Activated naive CD4-positive, alpha-beta T cell treated with anti-CD3 and anti-CD28 coated beads, Interleukin-2, amount 50 U/mL, for 72 hours (primary cell): ENCODE measurements at regions not wholly inside any gene's neighbourhood (a gene's known extent, or its start where the extent isn't known, plus 50 kb on each side); places are given as distances from the start of the nearest gene placed in this dataset.

Experiments used
- ATAC-seq, 2 donors: fragments of 150-1000 bp; cut with Tn5 transposase; 2 replicates each; pipeline ENCODE4 v1.10.0; 2021; ENCODE audit warnings: mild to moderate bottlenecking in 2 of 2, moderate library complexity in 2 of 2
- DNase-seq, 2 donors: peaks; one replicate each; pipeline ENCODE4 v3.0.0; 2021 to 2022; ENCODE audit warnings: low spot score in 2 of 2
- H3K27ac Mint-ChIP-seq, 2 donors: one replicate each; pipeline ENCODE4 v1.8.0; 2022; ENCODE audit warnings: mild to moderate bottlenecking in 2 of 2, mixed read lengths in 2 of 2
- H3K36me3 Mint-ChIP-seq, 2 donors: one replicate each; pipeline ENCODE4 v1.8.0; 2022; ENCODE audit warnings: mixed read lengths in 2 of 2
- H3K9me3 Mint-ChIP-seq, 2 donors: one replicate each; pipeline ENCODE4 v1.8.0; 2022; ENCODE audit warnings: mixed read lengths in 2 of 2

- no peaks in the 10 kb centered on the region for H3K36me3 Mint-ChIP-seq
- no peak for ATAC-seq
- no peak overlapping the region for H3K27ac Mint-ChIP-seq
- no peak for DNase-seq
- no peaks in the 10 kb centered on the region for H3K9me3 Mint-ChIP-seq
Observed at GRCh38 chr6:82033631-82034211, 213.8 kb downstream of the IBTK start.

DNA sequence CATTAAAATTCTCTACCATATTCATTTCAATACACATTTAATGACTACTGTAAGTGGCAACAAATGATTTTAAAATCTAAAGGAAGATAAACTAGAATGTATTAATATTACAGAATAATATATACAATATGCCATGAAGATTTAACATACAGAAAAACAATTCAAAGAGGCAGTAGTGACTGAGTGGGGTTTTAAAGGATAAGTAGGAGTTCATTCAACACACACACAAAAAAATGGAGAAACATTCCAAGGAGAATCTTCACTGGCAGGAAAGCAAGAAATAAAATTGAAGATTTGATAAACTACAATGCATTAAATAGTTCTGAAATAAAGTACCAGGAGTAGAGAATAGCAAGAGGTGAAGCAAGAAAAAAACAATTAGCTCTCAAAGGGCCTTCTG is 215.1 kb downstream of the IBTK start:
- ATAC-seq = no peak

GRCh38 chr6:82030761-82031503 is 216.6 kb downstream of the IBTK start:
- peaks cover 0 to 3% of the 10 kb centered on the region in 2 donors for H3K9me3 Mint-ChIP-seq
- H3K27ac Mint-ChIP-seq = no peak overlapping the region
- ATAC-seq = no peak
- DNase-seq = no peak
- H3K36me3 Mint-ChIP-seq = no peaks in the 10 kb centered on the region

More for the DNA sequence above, 215.1 kb downstream of the IBTK start:
- Mint-ChIP-seq H3K9me3 (peaks cover 0 to 3% of the 10 kb centered on the region in 2 donors), H3K27ac (no peak overlapping the region), H3K36me3 (no peaks in the 10 kb centered on the region)
- no peak for DNase-seq

DNA sequence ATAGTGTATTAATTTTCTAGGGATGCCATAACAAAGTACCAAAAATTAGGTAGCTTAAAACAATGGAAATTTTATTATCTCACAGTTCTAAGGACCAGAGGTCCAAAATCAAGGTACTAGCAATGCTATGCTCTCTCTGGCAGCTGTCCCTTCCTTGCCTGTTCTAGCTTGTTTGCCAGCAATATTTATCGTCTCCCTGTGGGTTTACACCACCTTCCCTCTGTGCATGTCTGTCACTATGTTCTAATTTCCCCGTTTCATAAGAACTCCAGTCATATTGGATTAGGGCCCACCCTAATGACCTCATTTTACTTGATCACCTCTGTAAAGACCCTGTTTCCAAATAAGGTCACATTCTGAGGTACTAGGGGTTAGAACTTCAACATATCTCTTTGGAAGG is 217.2 kb downstream of the IBTK start:
- Mint-ChIP-seq H3K27ac (no peak overlapping the region), H3K9me3 (peaks cover 0 to 3% of the 10 kb centered on the region in 2 donors), H3K36me3 (no peaks in the 10 kb centered on the region)
- ATAC-seq = no peak
- no peak for DNase-seq

DNA sequence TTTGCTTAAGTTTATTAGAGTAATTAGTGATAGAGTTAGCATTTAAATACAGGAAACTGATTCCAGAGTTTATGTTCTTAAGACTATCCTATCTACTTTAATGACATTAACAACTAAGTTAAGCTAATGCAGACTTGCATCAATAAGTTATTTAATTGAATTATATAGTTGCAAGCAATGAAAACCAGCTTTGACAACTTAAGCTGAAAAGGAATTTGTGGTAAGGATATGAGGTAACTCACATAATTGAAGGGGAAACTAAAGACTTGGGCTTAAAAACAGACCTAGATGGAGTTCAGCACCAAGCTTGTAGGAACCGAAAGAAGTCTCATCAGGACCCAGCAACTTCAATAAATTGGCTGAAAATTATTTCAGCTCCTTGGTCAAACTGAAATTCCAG is 222.3 kb downstream of the IBTK start:
- Mint-ChIP-seq H3K36me3 (no peaks in the 10 kb centered on the region), H3K9me3 (peaks cover 0 to 3% of the 10 kb centered on the region in 2 donors), H3K27ac (no peak overlapping the region)
- DNase-seq = no peak
- ATAC-seq = no peak

DNA sequence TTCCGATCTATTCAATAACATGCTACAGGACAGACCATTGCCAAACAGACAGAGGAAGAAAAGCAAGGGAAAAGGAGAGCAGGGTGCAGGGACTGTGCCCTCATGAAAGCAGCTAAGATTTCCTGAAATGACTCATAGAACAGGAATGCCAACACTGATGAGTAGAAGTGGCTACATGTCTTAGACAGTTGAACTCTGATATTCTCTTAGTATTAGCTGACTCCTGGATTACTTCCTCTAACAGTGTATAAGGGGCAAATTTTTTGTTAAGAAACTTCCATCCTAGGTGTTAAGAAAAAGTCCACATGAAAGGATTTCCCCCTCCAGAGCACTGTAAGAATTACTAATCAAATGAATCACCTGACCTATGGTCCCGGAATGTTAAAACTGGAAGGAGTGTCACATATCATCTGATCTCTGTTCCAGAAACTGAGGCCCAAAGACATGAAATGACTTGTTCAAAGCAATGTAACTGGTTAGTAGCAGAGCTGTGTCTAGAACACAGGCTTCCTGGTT is 224.9 kb downstream of the IBTK start:
- no peak overlapping the region for H3K27ac Mint-ChIP-seq
- DNase-seq (no peak), ATAC-seq (no peak)
- no peaks in the 10 kb centered on the region for H3K36me3 Mint-ChIP-seq
- no peaks in the 10 kb centered on the region for H3K9me3 Mint-ChIP-seq

DNA sequence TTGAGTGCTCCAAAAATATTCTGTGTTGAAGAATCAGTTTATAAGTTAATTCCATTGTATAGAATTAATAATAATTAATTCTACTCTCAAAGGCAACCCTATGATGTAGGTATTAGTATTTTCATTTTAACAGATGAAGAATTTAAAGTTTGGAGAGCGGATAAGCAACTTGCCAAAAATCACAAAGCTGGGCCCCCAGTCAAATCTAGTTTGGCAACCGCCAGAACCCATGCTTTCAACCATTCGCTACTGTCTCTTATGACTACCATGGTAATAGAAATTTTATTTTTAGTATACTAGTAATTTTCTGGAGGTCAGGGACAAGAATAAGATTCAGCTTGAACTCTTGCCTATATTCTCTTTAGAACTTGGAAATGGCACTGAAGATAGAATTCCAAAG is 229.8 kb downstream of the IBTK start:
- no peak overlapping the region for H3K27ac Mint-ChIP-seq
- H3K9me3 Mint-ChIP-seq = no peaks in the 10 kb centered on the region
- H3K36me3 Mint-ChIP-seq = no peaks in the 10 kb centered on the region
- ATAC-seq (no peak), DNase-seq (no peak)

DNA sequence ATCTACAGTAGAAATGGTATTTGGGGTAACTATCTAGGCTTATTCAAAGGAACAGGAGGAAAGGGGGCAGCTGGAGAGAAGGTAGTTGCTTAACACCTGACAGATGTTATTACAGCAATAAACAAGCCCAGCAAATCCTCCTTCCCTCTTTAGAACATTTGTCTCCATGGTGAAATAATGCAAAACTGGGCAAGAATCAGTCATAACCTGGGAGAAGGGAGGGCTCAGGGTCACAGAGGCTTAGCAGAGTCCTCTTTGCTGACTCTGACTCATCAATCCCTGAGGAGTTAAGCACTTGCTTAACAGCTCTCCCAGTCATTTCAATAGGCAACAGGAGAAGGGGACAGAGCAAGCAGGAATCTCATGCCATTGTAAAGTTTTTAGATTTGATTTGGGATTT is 230.3 kb downstream of the IBTK start:
- ATAC-seq = no peak
- no peaks in the 10 kb centered on the region for H3K36me3 Mint-ChIP-seq
- no peak for DNase-seq
- no peaks in the 10 kb centered on the region for H3K9me3 Mint-ChIP-seq
- H3K27ac Mint-ChIP-seq = no peak overlapping the region

GRCh38 chr6:82015526-82015925 is 232.0 kb downstream of the IBTK start:
- Mint-ChIP-seq H3K9me3 (peaks cover 4 to 5% of the 10 kb centered on the region in 2 donors), H3K27ac (no peak overlapping the region), H3K36me3 (no peaks in the 10 kb centered on the region)
- ATAC-seq (no peak), DNase-seq (no peak)

- peaks cover 6 to 7% of the 10 kb centered on the region in 2 donors for H3K9me3 Mint-ChIP-seq
Observed at GRCh38 chr6:82015043-82015442, 232.5 kb downstream of the IBTK start.

GRCh38 chr6:82013561-82014530 is 233.7 kb downstream of the IBTK start:
- DNase-seq = no peak
- H3K9me3 Mint-ChIP-seq = peaks cover 6 to 7% of the 10 kb centered on the region in 2 donors
- ATAC-seq = no peak
- no peaks in the 10 kb centered on the region for H3K36me3 Mint-ChIP-seq
- no peak overlapping the region for H3K27ac Mint-ChIP-seq

More at GRCh38 chr6:82015043-82015442, 232.5 kb downstream of the IBTK start:
- no peak for ATAC-seq
- Mint-ChIP-seq H3K36me3 (no peaks in the 10 kb centered on the region), H3K27ac (no peak overlapping the region)
- no peak for DNase-seq

- ATAC-seq = peak in 1 of 2 donors; percentile 51
- no peak for DNase-seq
- H3K36me3 Mint-ChIP-seq = peaks cover 0 to 10% of the 10 kb centered on the region in 2 donors
- H3K27ac Mint-ChIP-seq = no peak overlapping the region
- H3K9me3 Mint-ChIP-seq = peaks cover 11 to 20% of the 10 kb centered on the region in 2 donors
Observed at GRCh38 chr6:82006027-82006738, 241.4 kb downstream of the IBTK start.

DNA sequence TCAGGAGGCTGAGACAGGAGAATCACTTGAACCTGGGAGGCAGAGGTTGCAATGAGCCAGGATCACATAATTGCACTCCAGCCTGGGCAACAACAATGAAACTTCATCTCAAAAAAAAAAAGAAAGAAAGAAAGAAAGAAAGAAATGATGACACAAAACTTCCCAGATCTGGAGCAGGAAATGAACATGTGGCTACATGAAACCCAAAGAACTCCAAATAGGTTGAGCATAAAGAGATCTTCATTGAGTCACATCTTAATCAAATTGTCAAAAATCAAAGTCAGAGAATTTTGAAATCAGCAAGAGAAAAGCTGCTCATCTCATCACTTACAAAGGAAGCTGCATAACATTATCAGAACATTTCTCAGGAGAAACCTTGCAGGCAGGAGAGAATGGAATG is 247.0 kb downstream of the IBTK start:
- Mint-ChIP-seq H3K36me3 (no peaks in the 10 kb centered on the region), H3K27ac (no peak overlapping the region)
- no peak for ATAC-seq

GRCh38 chr6:81999826-82000225 is 247.3 kb upstream of the TENT5A start:
- H3K27ac Mint-ChIP-seq = no peak overlapping the region
- DNase-seq (no peak), ATAC-seq (no peak)
- no peaks in the 10 kb centered on the region for H3K36me3 Mint-ChIP-seq
- H3K9me3 Mint-ChIP-seq = peaks cover 0 to 6% of the 10 kb centered on the region in 2 donors

More for the DNA sequence above, 247.0 kb downstream of the IBTK start:
- DNase-seq = no peak
- H3K9me3 Mint-ChIP-seq = peaks cover 0 to 6% of the 10 kb centered on the region in 2 donors

- H3K36me3 Mint-ChIP-seq = no peaks in the 10 kb centered on the region
- H3K27ac Mint-ChIP-seq = no peak overlapping the region
- ATAC-seq (no peak), DNase-seq (no peak)
- peaks cover 0 to 6% of the 10 kb centered on the region in 2 donors for H3K9me3 Mint-ChIP-seq
Observed at GRCh38 chr6:81999270-81999669, 246.8 kb upstream of the TENT5A start.

DNA sequence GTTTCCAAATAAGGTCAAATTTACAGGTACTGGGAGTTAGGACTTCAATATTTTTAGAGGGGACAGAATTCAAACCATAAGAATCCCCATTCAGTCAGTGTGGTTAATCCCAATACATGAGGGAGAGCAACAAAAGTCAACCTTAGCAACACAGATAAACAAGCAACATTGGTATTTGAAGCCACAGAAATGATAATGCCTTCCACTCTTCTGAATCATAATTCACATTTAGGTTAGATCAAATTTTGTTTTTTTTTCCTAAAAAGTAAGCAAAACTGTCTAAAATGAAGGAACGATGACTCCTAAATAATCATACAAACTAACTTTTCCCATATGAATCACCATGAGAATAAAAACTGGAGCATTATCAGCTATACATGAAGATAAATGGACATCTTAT is 246.0 kb upstream of the TENT5A start:
- no peaks in the 10 kb centered on the region for H3K36me3 Mint-ChIP-seq
- ATAC-seq (no peak), DNase-seq (no peak)
- peaks cover 0 to 6% of the 10 kb centered on the region in 2 donors for H3K9me3 Mint-ChIP-seq
- H3K27ac Mint-ChIP-seq = no peak overlapping the region
